B cell (primary cell): ENCODE measurements at regions not wholly inside any gene's neighbourhood (a gene's known extent, or its start where the extent isn't known, plus 50 kb on each side); places are given as distances from the start of the nearest gene placed in this dataset.

Experiments
- ATAC-seq: fragments of 200-7000 bp; cut with Tn5 transposase; one replicate; pipeline ENCODE4 v1.10.0; 2021; ENCODE audit warnings: low read depth, mild to moderate bottlenecking, moderate number of reproducible peaks, moderate library complexity
- CTCF ChIA-PET: fragments of 350-600 bp; sonication (Branson Sonifier 250); formaldehyde crosslinking; loops from one replicate; lab custom pipeline; 2021; ENCODE audit warnings: antibody characterized with exemption, inconsistent platforms; lab: Charles Lee
- POLR2A ChIA-PET: fragments of 350-600 bp; sonication (Branson Sonifier 250); formaldehyde crosslinking; loops from one replicate; lab custom pipeline; 2021; ENCODE audit warnings: antibody characterized with exemption; lab: Charles Lee
- DNase-seq: peaks from one replicate; pipeline ENCODE4 v3.0.0; 2013
- H2AFZ ChIP-seq: 2 replicates; pipeline ENCODE4 v1.6.1; 2012; ENCODE audit warnings: mild to moderate bottlenecking, low read depth, low read length; ENCODE audit not compliant: insufficient read depth, poor library complexity, severe bottlenecking
- H3K27ac ChIP-seq, 2 donors: 1 replicate in 1 of 2; 2 replicates in 1 of 2; pipeline ENCODE4 v1.5.1; 2012 to 2013; ENCODE audit warnings: low read length in 2 of 2, mild to moderate bottlenecking in 2 of 2, moderate library complexity in 1 of 2
- H3K27me3 ChIP-seq, 4 experiments: fragments of 200-600 bp in 1 of 4; sonication (generic) in 1 of 4; replicated peaks in 1 of 4; 1 replicate in 2 of 4; 2 replicates in 2 of 4; pipeline versions ENCODE4 v1.6.1 to v1.7.0; 2013 to 2016; ENCODE audit warnings: low read length in 3 of 4, mild to moderate bottlenecking in 2 of 4, mixed read lengths in 1 of 4, moderate library complexity in 1 of 4; ENCODE audit not compliant: insufficient read depth in 4 of 4, control insufficient read depth in 3 of 4; ENCODE audit errors: control extremely low read depth in 1 of 4
- H3K36me3 ChIP-seq, 2 experiments: replicated peaks in 1 of 2; 1 replicate in 1 of 2; 2 replicates in 1 of 2; pipeline versions ENCODE4 v1.6.1 to v1.7.1; 2013; ENCODE audit warnings: low read length in 1 of 2; ENCODE audit not compliant: insufficient read depth in 2 of 2, control insufficient read depth in 1 of 2; ENCODE audit errors: control extremely low read depth in 1 of 2, extremely low read depth in 1 of 2
- H3K4me1 ChIP-seq, 2 donors: fragments of 200-600 bp in 1 of 2; sonication (generic) in 1 of 2; 1 replicate in 1 of 2; 2 replicates in 1 of 2; pipeline versions ENCODE4 v1.5.1 to v1.6.1; 2013 to 2017; ENCODE audit warnings: low read length in 2 of 2; ENCODE audit not compliant: control insufficient read depth in 2 of 2, insufficient read depth in 2 of 2
- H3K4me2 ChIP-seq: replicated peaks from 2 replicates; pipeline ENCODE3; 2012; ENCODE audit warnings: mild to moderate bottlenecking, low read depth, low read length; ENCODE audit not compliant: poor library complexity, severe bottlenecking
- H3K4me3 ChIP-seq, 5 experiments: fragments of 200-600 bp in 1 of 5; sonication (generic) in 1 of 5; 1 replicate in 3 of 5; 2 replicates in 2 of 5; pipeline versions ENCODE4 v1.5.1 to v1.7.0; 2011 to 2016; ENCODE audit warnings: low read length in 4 of 5, mild to moderate bottlenecking in 4 of 5, low read depth in 2 of 5, control low read depth in 1 of 5, moderate library complexity in 1 of 5; ENCODE audit not compliant: insufficient read depth in 1 of 5; ENCODE audit errors: control extremely low read depth in 1 of 5, extremely low read depth in 1 of 5
- H3K79me2 ChIP-seq: fragments of 200-600 bp; sonication (generic); one replicate; pipeline ENCODE4 v1.6.0; 2016; ENCODE audit warnings: low read length; ENCODE audit not compliant: control insufficient read depth, insufficient read depth
- H3K9ac ChIP-seq: fragments of 200-600 bp; sonication (generic); 2 replicates; pipeline ENCODE4 v1.6.1; 2017; ENCODE audit warnings: mild to moderate bottlenecking, low read length, moderate library complexity
- H3K9me3 ChIP-seq, 3 donors: one replicate each; pipeline versions ENCODE4 v1.6.1 to v1.7.1; 2013; ENCODE audit warnings: low read length in 2 of 3; ENCODE audit not compliant: control insufficient read depth in 2 of 3, insufficient read depth in 1 of 3; ENCODE audit errors: control extremely low read depth in 1 of 3
- H4K20me1 ChIP-seq: 2 replicates; pipeline ENCODE4 v1.6.0; 2012; ENCODE audit warnings: mild to moderate bottlenecking, low read length; ENCODE audit not compliant: insufficient read depth, control insufficient read depth, poor library complexity, severe bottlenecking
- H3K27ac Mint-ChIP-seq: one replicate; pipeline ENCODE4 v1.8.0; 2021; ENCODE audit warnings: mixed read lengths
- H3K27me3 Mint-ChIP-seq: one replicate; pipeline ENCODE4 v1.8.0; 2021; ENCODE audit warnings: mixed read lengths
- H3K4me1 Mint-ChIP-seq: one replicate; pipeline ENCODE4 v1.8.0; 2021; ENCODE audit warnings: mixed read lengths
- H3K4me3 Mint-ChIP-seq: one replicate; pipeline ENCODE4 v1.8.0; 2021; ENCODE audit warnings: mixed read lengths
- H3K9me3 Mint-ChIP-seq: one replicate; pipeline ENCODE4 v1.8.0; 2022; ENCODE audit warnings: mixed read lengths; ENCODE audit not compliant: insufficient read depth
- EZH2 ChIP-seq: IDR thresholded peaks from 2 replicates; pipeline ENCODE4 v1.6.1; 2012; ENCODE audit warnings: borderline replicate concordance, low read depth, mild to moderate bottlenecking, moderate library complexity, low read length; ENCODE audit not compliant: insufficient read depth, poor library complexity, severe bottlenecking
- WGBS: methylation state at CpG from one replicate; pipeline ENCODE4 v1.1.5; 2013; ENCODE audit warnings: missing lambda C conversion rate; ENCODE audit not compliant: insufficient coverage; 5-methylcytosine and 5-hydroxymethylcytosine counted together
- intact Hi-C: fragments of 100-400 bp; cut with micrococcal nuclease; formaldehyde crosslinking; loops from one replicate; pipeline ENCODE4 v1.10.0; 2022
- TF ChIP-seq, protein P1 (sequence below): fragments of 200-600 bp; IDR thresholded peaks from one replicate; pipeline ENCODE4 v1.8.0; 2022; ENCODE audit warnings: antibody characterized with exemption, mild to moderate bottlenecking

DNA sequence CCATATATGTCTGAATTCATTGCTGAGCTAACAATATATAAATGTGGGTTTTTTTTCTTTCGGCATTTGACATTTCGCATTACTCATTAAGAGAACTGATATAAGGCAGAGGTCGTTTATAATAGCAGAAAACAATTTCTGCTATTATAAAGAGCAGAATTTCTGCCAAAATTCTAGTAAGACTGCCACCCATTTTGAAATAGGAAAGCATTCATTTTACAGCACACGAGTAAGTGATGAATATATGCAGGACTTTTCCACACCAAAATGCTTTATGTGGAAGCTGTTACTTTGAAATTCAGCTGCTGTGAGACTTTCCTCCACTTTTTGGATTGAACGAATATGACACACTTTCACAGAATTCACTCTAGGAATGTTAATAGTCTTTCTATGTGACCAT is 610.9 kb upstream of the MAN1A1 start:
- POLR2A ChIA-PET, result no interaction called here

DNA sequence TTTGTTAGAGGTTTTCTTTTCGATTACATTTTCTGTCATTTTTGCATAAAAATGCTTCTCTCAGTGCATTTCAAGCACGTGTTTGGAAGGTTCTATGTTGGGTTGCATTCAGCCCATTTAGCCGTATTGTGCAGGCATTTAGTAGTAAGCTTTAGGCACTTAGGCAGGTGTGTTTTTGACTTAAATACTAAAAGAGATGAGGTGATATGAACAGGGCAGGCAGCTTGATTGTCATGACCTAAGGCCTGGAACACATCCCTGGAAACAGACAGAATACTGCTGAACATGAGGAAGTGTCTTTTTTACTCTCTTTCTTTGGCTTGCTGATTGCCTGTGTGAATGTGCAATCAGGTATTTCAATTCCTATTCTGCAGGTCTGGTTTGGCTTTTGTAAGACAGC is 610.5 kb upstream of the MAN1A1 start:
- Histone ChIP-seq H2AFZ (no peak overlapping the region), H3K9me3 (no peaks in the 10 kb centered on the region), H3K4me2 (no peak overlapping the region), H4K20me1 (no peaks in the 10 kb centered on the region), H3K4me3 (no peak overlapping the region), H3K4me1 (no peaks in the 10 kb centered on the region), H3K36me3 (no peaks in the 10 kb centered on the region), H3K27me3 (no peaks in the 10 kb centered on the region), H3K79me2 (no peaks in the 10 kb centered on the region), H3K27ac (no peak overlapping the region), H3K9ac (no peak overlapping the region)
- Mint-ChIP-seq H3K9me3 (no peaks in the 10 kb centered on the region), H3K27me3 (no peaks in the 10 kb centered on the region), H3K27ac (no peak overlapping the region), H3K4me1 (no peaks in the 10 kb centered on the region), H3K4me3 (no peak overlapping the region)
- WGBS, result 86% methylated on average over 2 of the region's 3 CpGs
- no peak for TF ChIP-seq EZH2
- TF ChIP-seq, protein P1, sequence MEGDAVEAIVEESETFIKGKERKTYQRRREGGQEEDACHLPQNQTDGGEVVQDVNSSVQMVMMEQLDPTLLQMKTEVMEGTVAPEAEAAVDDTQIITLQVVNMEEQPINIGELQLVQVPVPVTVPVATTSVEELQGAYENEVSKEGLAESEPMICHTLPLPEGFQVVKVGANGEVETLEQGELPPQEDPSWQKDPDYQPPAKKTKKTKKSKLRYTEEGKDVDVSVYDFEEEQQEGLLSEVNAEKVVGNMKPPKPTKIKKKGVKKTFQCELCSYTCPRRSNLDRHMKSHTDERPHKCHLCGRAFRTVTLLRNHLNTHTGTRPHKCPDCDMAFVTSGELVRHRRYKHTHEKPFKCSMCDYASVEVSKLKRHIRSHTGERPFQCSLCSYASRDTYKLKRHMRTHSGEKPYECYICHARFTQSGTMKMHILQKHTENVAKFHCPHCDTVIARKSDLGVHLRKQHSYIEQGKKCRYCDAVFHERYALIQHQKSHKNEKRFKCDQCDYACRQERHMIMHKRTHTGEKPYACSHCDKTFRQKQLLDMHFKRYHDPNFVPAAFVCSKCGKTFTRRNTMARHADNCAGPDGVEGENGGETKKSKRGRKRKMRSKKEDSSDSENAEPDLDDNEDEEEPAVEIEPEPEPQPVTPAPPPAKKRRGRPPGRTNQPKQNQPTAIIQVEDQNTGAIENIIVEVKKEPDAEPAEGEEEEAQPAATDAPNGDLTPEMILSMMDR, result no peak
- POLR2A ChIA-PET, result no interaction called here
- no peak for ATAC-seq
- intact Hi-C loops, result no loop called here
- no peak for DNase-seq
- CTCF ChIA-PET, result no interaction called here

More for the DNA sequence above, 610.9 kb upstream of the MAN1A1 start:
- no peak overlapping the region for H3K27ac Mint-ChIP-seq
- DNase-seq (no peak), ATAC-seq (no peak)
- H3K27me3 Mint-ChIP-seq, result no peaks in the 10 kb centered on the region
- no peak overlapping the region for H3K9ac ChIP-seq
- no peak overlapping the region for H3K27ac ChIP-seq
- WGBS, result no CpG with 5 or more reads among the region's 5 CpGs
- no peaks in the 10 kb centered on the region for H3K4me1 ChIP-seq
- H3K4me2 ChIP-seq, result no peak overlapping the region
- no peaks in the 10 kb centered on the region for H3K36me3 ChIP-seq
- H3K27me3 ChIP-seq, result no peaks in the 10 kb centered on the region
- no peaks in the 10 kb centered on the region for H3K4me1 Mint-ChIP-seq
- intact Hi-C loops, result no loop called here
- no peaks in the 10 kb centered on the region for H3K9me3 Mint-ChIP-seq
- no peaks in the 10 kb centered on the region for H4K20me1 ChIP-seq
- no peaks in the 10 kb centered on the region for H3K79me2 ChIP-seq
- TF ChIP-seq, protein P1, result no peak
- no peak for TF ChIP-seq EZH2
- H3K4me3 ChIP-seq, result no peak overlapping the region
- H3K9me3 ChIP-seq, result no peaks in the 10 kb centered on the region
- H2AFZ ChIP-seq, result no peak overlapping the region
- CTCF ChIA-PET, result no interaction called here
- no peak overlapping the region for H3K4me3 Mint-ChIP-seq
